HG03558 (cell line): ENCODE measurements at regions not wholly inside any gene's neighbourhood (a gene's known extent, or its start where the extent isn't known, plus 50 kb on each side); places are given as distances from the start of the nearest gene placed in this dataset.
A peak's percentile ranks its signal among the peaks of the same experiment; 100 is the strongest.
"Not testable (repeated sequence)": the region's sequence is repeated elsewhere in the genome, so short reads cannot be mapped to it uniquely, and the experiment has no call there.

Source experiments
- ATAC-seq: cut with Tn5 transposase; IDR thresholded peaks from one replicate; pipeline ENCODE4 v1.9.1; 2021; ENCODE audit warnings: moderate number of reproducible peaks; ENCODE audit not compliant: unreplicated experiment; ENCODE audit errors: extremely low read depth

DNA sequence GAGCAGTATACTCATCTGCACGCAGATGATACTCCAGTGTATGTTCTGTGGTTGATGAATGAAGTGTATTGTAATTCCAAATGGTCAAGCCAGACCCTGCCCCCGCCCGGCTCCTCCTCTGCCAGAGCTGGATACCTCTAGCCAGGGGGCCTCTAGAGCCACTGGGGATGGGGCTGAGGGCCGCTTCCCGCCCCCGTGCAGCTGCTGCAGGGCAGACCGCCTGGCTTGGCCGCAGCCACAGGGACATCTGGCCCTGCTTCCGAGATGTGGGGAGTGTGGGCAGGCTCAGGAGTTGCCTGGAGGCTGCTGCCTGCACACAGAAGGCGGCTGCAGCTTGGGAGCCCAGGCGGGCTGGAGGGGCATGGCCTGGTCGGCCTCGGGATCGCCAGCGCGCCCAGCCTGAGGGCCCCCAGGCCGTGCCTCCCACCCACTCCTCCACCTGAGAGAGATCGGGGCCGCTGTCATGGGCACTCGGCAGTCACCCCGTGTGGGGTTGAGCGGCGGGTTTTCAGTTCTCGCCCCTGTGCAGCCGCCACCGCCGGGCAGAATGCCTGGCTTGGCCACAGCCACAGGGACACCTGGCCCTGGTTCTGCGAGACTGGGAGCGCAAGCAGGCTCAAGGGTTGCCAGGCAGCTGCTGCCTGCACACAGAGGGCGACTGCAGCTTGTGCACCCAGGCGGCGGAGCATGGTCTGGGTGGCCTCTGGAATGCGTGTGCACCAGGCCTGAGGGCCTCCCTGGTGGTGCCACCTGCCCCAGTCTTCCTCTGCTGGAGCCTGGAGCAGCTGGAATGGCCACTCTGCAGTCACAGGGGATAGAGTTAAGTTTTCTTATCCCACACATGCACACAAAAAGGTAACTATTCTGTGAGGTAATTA lies 1643.7 kb downstream of the SPATA31A7 start:
- ATAC-seq, result not testable (repeated sequence)

DNA sequence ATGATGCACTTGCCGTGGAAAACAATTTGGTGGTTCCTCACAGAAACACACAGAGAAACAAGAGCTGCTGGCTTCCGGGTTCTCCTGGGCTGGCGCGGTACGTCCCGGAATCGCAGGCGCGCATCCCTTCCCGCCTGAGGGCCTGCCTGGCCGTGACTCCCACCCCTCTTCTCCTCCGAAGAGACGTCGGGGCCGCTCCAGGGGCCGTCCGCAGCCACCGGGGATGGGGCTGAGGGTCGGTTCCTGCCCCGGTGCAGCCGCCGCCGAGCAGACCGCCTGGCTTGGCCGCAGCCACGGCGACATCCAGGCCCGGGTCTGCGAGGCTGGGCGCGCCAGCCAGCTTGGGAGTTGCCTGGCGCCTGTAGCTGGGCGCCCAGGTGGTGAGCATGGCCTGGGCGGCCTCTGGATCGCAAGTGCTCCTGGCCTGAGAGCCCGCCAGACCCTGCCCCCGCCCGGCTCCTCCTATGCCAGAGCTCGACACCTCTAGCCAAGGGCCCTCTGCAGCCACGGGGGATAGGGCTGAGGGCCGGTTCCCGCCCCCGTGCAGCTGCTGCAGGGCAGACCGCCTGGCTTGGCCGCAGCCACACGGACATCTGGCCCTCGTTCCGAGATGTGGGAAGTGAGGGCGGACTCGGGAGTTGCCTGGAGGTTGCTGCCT lies 1647.5 kb downstream of the SPATA31A7 start:
- not testable (repeated sequence) for ATAC-seq

DNA sequence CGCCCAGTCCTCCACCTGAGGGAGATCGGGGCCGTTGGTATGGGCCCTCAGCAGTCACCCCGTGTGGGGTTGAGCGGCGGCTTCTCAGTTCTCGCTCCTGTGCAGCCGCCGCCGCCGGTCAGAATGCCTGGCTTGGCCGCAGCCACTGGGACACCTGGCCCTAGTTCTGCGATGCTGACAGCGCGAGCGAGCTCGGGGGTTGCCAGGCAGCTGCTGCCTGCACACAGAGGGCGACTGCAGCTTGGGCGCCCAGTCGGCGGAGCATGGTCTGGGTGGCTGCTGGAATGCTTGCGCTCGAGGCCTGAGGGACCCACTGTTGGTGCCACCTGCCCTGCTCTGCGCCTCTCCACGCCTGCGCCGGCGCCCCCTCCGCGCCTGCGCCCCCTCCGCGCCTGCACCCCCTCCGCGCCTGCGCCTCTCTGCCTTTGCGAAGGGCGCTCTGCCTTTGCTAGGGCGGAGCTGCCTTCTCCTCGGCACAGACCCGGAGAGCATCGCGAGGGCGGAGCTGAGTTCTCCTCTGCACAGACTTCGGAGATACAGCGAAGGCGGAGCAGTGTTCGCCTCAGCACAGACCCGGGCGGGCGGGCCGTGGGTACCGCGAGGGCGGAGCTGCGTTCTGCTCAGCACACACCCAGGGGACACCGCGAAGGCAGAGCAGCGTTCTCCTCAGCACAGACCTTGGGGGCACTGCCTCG lies 1648.3 kb downstream of the SPATA31A7 start:
- peak; percentile 99 for ATAC-seq

DNA sequence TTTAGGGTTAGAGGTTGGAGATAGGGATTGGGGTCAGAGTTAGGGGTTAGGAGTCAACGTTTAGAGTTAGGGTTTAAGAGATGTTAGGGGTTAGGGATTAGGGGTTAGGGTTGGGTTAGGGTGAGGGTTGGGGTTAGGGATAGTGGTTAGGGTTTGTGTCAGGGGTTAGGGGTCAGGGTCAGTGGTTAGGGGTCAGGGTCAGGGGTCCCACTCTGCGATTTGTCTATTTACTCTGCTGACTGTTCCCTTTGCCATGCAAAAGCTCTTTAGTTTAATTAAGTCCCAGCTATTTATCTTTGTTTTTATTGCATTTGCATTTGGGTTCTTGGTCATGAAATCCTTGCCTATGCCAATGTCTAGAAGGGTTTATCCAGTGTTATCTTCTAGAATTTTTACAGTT lies 1649.3 kb downstream of the SPATA31A7 start:
- ATAC-seq, result not testable (repeated sequence)

DNA sequence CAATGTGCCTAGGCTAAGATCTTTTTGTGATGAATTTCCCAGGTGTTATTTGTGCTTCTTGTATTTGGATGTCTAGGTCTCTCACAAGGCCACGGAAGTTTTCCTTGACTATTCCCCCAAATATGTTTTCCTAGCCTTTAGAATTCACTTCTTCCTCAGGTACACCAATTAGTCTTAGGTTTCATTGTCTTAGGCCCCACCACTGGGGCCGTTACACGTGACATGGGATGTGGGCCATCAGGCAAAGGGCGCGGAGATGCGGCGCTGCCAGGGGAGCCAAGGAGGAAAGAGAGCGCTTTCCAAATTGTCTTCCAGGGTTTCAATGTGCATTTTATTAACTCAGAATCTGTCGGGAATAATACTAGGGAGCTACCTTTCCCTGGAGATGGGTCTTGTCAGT lies 1653.3 kb downstream of the SPATA31A7 start:
- not testable (repeated sequence) for ATAC-seq

DNA sequence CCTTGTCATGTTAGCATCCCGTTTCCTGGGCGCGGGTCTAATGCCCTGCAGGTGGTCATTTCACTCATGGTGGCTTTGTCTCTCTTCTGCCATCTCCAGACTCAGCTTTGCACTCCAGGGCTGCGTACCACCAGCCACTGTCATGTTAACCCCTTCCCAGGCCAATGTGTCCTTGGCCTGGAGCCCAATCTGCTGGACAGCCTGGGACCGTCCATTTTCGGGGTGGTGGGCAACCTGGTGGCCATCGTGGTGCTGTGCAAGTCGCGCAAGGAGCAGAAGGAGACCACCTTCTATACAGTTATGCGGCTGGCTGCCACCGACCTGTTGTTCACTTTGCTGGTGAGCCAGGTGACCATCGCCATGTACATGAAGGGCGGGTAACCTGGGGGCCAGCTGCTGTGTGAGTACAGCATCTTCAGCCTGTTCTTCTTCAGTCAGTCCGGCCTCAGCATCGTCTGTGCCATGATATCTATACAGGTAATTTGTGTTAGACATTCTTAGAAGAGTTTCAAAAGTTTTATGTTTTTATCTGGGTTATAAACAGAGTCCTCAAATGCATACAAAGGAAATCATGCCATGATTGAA lies 1654.0 kb downstream of the SPATA31A7 start:
- ATAC-seq, result not testable (repeated sequence)

DNA sequence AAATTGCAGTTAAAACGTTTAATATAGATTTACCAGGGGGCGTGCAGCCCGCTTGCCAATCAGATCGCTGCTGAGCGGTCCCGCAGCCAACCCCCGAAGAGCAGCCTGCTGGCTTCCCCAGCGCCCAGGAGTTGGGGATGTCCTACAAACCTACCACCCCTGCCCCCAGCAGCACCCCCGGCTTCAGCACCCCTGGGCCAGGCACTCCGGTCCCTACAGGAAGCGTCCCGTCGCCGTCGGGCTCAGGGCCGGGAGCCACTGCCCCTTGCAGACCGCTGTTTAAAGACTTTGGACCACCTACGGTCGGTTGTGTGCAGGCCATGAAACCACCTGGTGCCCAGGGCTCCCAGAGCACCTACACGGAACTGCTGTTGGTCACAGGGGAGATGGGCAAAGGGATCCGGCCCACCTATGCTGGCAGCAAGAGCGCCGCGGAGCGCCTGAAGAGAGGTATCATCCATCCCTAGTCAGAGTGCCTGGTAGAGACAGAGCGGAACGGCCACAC lies 1654.9 kb downstream of the SPATA31A7 start:
- not testable (repeated sequence) for ATAC-seq

DNA sequence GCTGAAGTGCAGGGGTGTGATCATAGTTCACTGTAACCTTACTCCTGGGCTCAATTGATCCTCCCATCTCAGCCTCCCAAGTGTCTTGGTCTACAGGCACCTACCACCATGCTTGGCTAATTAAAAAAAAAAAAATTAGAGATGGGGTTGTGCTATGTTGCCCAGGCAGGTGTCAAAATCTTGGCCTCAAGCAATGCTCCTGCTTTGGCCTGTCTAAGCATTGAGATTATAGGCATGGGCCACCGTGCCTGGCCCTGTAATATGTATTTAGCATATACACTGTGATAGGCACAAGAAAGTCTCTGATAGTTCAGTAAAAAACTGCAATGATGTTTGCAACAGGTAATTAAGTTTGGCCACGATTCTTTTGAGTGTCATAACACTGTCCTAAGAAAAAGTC lies 1658.4 kb downstream of the SPATA31A7 start:
- not testable (repeated sequence) for ATAC-seq

GRCh38 chr9:62849991-62850390 lies 1660.2 kb downstream of the SPATA31A7 start:
- ATAC-seq, result not testable (repeated sequence)

DNA sequence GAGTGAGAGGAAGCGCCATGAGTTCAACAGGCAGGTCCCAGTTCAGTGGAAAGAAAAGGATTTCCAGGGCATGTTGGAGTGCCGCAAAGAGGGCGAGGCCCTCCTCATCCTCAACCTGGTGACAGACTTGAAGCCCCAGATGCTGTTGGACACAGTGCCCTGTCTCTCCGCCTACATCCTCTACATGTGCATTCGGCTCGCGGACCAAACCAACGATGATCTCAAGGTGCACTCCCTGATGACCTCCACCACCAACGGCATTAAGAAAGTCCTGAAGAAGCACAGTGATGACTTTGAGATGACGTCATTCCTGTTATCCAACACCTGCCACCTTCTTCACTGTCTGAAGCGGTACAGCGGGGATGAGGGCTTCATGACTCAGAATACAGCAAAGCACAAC lies 1667.4 kb downstream of the SPATA31A7 start:
- not testable (repeated sequence) for ATAC-seq

DNA sequence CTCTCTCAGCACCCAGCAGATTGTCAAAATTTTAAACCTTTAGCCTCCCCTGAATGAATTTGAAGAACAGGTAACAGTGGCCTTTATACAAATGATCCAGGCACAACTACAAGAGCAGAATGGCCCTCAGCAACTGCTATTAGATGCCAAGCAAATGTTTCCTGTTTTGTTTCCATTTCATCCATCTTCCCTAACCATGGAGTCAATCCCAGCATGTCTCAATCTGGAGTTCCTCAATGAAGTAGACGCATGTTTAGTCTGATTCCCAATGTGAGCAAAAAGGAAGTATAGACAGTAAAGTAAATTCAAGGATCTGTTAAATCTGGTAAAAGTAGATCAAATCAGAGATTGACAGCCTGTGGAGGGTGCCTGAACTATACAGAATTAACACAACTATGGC lies 1668.4 kb downstream of the SPATA31A7 start:
- ATAC-seq, result not testable (repeated sequence)

DNA sequence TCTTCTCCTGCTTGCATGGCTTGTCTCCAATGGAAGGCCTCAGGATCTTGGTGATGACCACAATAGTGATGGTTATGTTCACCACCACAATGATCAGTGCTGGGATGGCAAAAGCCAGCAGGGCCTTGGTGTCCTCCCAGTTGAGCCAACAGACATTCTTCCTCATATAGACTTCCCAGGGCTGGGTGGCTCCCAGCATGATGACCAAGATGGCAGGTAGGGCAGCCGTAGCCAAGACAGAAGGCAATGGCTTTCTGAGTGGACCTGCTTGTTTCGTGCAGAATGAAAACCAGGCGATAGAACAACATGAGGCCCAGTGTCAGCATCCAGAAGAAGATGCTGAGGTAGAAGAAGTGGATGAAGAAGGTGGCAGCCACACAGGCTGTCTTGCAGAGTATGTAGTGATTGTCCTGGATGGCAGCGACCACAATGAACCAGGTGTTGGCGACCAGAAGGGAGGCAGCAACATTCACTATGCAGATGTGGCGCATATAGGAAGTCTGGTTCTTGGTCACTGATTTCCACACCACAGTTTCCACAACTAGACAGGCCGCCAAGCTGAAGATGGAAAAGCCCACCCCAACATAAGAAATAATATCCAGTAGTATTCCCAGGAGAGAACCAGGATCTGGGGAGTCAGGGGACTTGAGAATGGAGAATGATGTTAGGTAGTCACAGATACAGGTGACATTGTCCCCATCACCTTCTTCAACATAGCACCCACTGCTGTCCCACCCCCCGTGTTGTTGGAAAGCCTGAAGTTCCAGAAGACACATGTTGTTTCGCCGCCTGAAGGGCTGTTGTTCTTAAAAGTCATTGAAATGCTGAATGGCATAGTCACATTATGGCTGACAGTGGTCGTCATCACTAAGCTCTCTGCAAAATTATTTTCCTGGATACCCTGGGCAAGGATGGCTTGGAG lies 1671.4 kb downstream of the SPATA31A7 start:
- not testable (repeated sequence) for ATAC-seq

- ATAC-seq, result not testable (repeated sequence)
Observed at GRCh38 chr9:62862180-62862579, 1672.3 kb downstream of the SPATA31A7 start.

DNA sequence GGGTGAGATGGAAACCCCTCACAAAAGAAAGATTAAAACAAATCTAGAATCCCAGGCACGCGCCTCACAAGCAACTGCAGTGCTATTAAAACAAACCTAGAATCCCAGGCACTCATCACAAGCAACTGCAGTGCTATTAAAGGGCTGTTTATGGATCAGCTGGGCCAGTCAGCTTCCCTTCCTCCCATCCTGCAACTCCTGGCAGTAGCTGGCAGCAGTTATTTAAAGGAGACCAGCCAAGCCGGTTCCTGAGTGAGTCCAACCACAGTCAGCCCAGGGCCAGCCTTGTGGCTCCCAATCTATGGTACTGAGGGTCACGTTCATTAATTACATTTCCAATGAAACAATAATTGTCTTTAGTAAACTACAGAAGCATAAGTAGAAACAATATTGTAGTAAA lies 1673.5 kb downstream of the SPATA31A7 start:
- ATAC-seq, result not testable (repeated sequence)

DNA sequence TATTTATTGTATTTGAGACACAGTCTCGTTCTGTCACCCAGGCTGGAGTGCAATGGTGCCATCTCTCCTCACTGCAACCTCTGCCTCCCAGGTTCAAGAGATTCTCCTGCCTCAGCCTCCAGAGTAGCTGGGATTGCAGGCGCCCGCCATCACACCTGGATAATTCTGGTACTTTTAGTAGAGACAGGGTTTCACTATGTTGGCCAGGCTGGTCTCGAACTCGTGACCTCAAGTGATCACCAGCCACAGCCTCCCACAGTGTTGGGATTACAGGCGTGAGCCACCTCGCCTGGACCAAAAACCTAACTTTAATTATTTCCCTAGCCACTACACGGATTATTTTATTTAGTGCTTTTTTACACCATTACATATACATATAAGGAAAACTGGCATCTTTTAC lies 1674.0 kb downstream of the SPATA31A7 start:
- not testable (repeated sequence) for ATAC-seq

GRCh38 chr9:62864481-62865469 lies 1674.9 kb downstream of the SPATA31A7 start:
- not testable (repeated sequence) for ATAC-seq

DNA sequence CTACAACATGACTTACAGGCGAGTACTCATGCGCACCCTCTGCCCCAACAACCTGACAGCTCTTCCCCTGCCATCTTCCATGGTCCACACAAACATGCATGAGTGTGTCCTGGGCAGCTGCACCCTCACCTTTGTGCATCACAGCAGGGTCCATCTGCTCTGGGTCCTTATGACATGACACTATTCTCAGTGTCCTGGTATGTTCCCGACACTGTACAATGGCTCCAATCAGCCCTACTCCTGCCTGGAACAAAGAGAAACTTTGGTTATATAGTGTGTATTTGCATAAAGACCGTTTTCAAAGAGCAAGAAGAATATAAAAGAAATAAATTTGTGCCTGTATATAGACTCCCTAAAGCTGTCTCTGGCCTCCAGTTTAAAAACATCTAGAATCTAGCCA lies 1679.2 kb downstream of the SPATA31A7 start:
- ATAC-seq, result not testable (repeated sequence)

DNA sequence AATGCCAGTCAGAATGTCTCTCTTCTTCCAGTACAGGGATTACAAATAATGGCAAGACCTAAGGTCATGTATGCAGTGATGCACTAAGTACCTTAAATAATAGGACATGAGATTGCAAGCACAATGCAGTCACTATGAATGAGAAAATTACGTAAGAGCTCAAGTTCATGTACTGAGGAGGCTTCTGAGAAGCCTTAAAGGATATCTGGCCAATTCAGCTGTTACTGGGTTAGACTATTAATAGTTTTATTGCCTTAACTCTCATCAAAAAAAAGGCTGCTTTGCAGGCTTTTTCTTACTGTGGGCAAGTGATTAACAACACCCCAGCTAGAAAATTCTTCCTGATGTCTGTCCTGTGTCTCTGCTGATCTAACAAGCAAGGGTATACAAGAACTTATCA lies 1681.9 kb downstream of the SPATA31A7 start:
- ATAC-seq, result not testable (repeated sequence)
